ENCODE measurements at regions not wholly inside any gene's neighbourhood (a gene's known extent, or its start where the extent isn't known, plus 50 kb on each side); places are given as distances from the start of the nearest gene placed in this dataset.
"Not testable (repeated sequence)": the region's sequence is repeated elsewhere in the genome, so short reads cannot be mapped to it uniquely, and the experiment has no call there.

- no peaks in the 10 kb centered on the region for H3K36me3 ChIP-seq
- H3K4me1 ChIP-seq, result peaks cover 0 to 4% (median 2%) of the 10 kb centered on the region in 4 donors
- no peaks in the 10 kb centered on the region for H3K9me3 ChIP-seq
- WGBS (ENCODE audit: insufficient coverage, low coverage, low lambda C conversion rate, missing lambda C conversion rate), result 93% methylated on average over 2 of the region's 2 CpGs
- DNase-seq (no peak), ATAC-seq (no peak)
- no peak overlapping the region for H3K4me3 ChIP-seq
- no peaks in the 10 kb centered on the region for H3K27me3 ChIP-seq
- intact Hi-C loops (cut with DNase I), result no loop called here
- TF ChIP-seq CTCF (IDR thresholded peaks at IDR 0.05), result no peak
- no peak for TF ChIP-seq POLR2A (IDR thresholded peaks at IDR 0.05)
- no peak overlapping the region for H3K27ac ChIP-seq
Observed at GRCh38 chr15:81887912-81888311, 157.9 kb downstream of the MEX3B start.

- H3K36me3 ChIP-seq; ATAC-seq; H3K27ac ChIP-seq; H3K4me1 ChIP-seq; DNase-seq; H3K4me3 ChIP-seq; H3K9me3 ChIP-seq; H3K27me3 ChIP-seq; intact Hi-C loops (cut with DNase I): not testable (repeated sequence)
Observed at GRCh38 chr15:81887188-81887587, 158.6 kb downstream of the MEX3B start.

DNA sequence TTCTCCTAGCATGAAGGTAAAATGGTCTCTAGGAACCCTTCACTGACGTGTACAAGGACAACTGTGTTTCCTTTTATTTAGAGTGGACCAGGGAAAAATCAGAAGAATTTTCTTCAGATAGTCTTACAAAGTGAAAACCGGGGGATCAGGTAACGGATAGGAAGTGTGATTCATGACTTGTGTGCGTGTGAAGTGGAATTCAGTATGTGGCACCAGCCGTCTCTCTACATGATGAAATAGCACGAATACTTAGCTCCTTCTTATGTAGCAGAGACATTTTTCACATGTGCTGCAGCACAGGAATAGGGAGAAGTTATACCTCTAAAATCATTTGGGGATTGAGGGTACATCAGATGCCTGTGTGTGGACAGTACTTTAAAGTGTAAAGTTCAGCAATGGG is 159.2 kb downstream of the MEX3B start:
- ATAC-seq (no peak), DNase-seq (no peak)
- Histone ChIP-seq H3K4me1 (no peaks in the 10 kb centered on the region), H3K27ac (no peak overlapping the region), H3K36me3 (no peaks in the 10 kb centered on the region), H3K27me3 (peaks cover 0 to 5% of the 10 kb centered on the region in 2 donors), H3K4me3 (no peak overlapping the region), H3K9me3 (no peaks in the 10 kb centered on the region)
- WGBS (ENCODE audit: insufficient coverage, low coverage, low lambda C conversion rate, missing lambda C conversion rate), result 84% methylated on average over 4 of the region's 6 CpGs
- intact Hi-C loops (cut with DNase I), result no loop called here
- TF ChIP-seq POLR2A (IDR thresholded peaks at IDR 0.05) (no peak), CTCF (IDR thresholded peaks at IDR 0.05) (no peak)

DNA sequence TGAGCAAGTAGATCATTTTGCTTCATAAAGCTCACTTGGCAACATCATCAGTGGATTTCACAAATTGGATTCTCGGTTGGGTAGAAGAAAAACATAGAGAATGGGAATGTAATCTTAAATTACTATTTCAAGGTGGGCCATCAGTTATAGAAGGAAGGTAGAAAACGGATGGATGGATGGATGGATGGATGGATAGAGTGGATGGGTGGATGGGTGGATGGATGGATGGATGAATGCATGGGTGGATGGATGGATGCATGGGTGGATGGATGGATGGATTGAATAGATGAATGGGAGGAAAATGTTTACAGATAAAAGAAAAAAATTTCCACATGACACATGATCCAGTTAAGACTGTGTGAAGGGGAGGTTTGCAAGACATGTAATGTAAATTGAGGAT is 159.7 kb downstream of the MEX3B start:
- WGBS (ENCODE audit: insufficient coverage, low coverage, low lambda C conversion rate, missing lambda C conversion rate), result 64% methylated on average over 2 of the region's 2 CpGs
- Histone ChIP-seq H3K27ac (no peak overlapping the region), H3K36me3 (no peaks in the 10 kb centered on the region), H3K9me3 (no peaks in the 10 kb centered on the region), H3K27me3 (peaks cover 0 to 5% of the 10 kb centered on the region in 2 donors), H3K4me1 (no peaks in the 10 kb centered on the region), H3K4me3 (no peak overlapping the region)
- no peak for ATAC-seq
- intact Hi-C loops (cut with DNase I), result no loop called here
- no peak for DNase-seq
- TF ChIP-seq POLR2A (IDR thresholded peaks at IDR 0.05), result no peak
- TF ChIP-seq CTCF (IDR thresholded peaks at IDR 0.05), result no peak

- intact Hi-C loops (cut with DNase I), result no loop called here
- WGBS (ENCODE audit: insufficient coverage, low coverage, low lambda C conversion rate, missing lambda C conversion rate), result no CpG with 5 or more reads among the region's 2 CpGs
- DNase-seq (no peak), ATAC-seq (no peak)
- no peaks in the 10 kb centered on the region for H3K9me3 ChIP-seq
- H3K4me3 ChIP-seq, result no peak overlapping the region
- H3K27me3 ChIP-seq, result peaks cover 0 to 5% of the 10 kb centered on the region in 2 donors
- H3K36me3 ChIP-seq, result no peaks in the 10 kb centered on the region
- no peak overlapping the region for H3K27ac ChIP-seq
- no peak for TF ChIP-seq CTCF (IDR thresholded peaks at IDR 0.05)
- no peak for TF ChIP-seq POLR2A (IDR thresholded peaks at IDR 0.05)
- H3K4me1 ChIP-seq, result no peaks in the 10 kb centered on the region
Observed at GRCh38 chr15:81885135-81885534, 160.7 kb downstream of the MEX3B start.

All from right lobe of liver (tissue), 6 donors.